NCI-H774 (cell line): ENCODE measurements at regions not wholly inside any gene's neighbourhood (a gene's known extent, or its start where the extent isn't known, plus 50 kb on each side); places are given as distances from the start of the nearest gene placed in this dataset.
"Not testable (repeated sequence)": the region's sequence is repeated elsewhere in the genome, so short reads cannot be mapped to it uniquely, and the experiment has no call there.

Experiments
- DNase-seq: peaks from one replicate; lab custom pipeline; 2025; lab: John Stamatoyannopoulos, UW

GRCh38 chr13:86425170-86425815 lies 626.1 kb upstream of the SLITRK6 start:
- DNase-seq = no peak

GRCh38 chr13:86426437-86426836 lies 627.2 kb upstream of the SLITRK6 start:
- no peak for DNase-seq

GRCh38 chr13:86429756-86430155 lies 630.5 kb upstream of the SLITRK6 start:
- no peak for DNase-seq

GRCh38 chr13:86438034-86438433 lies 638.8 kb upstream of the SLITRK6 start:
- peak; percentile 21 for DNase-seq

GRCh38 chr13:86445206-86445605 lies 646.0 kb upstream of the SLITRK6 start:
- no peak for DNase-seq

- no peak for DNase-seq
These were observed 646.5 kb upstream of the SLITRK6 start for GRCh38 chr13:86445672-86446071.

GRCh38 chr13:86446311-86446710 lies 647.1 kb upstream of the SLITRK6 start:
- DNase-seq = no peak

GRCh38 chr13:86447479-86447878 lies 648.3 kb upstream of the SLITRK6 start:
- no peak for DNase-seq

GRCh38 chr13:86462011-86462410 lies 662.8 kb upstream of the SLITRK6 start:
- DNase-seq = no peak

GRCh38 chr13:86464193-86464592 lies 665.0 kb upstream of the SLITRK6 start:
- DNase-seq = no peak

GRCh38 chr13:86474971-86475370 lies 675.8 kb upstream of the SLITRK6 start:
- DNase-seq = no peak

- no peak for DNase-seq
These were observed 677.4 kb upstream of the SLITRK6 start for GRCh38 chr13:86476656-86477055.

- no peak for DNase-seq
These were observed 687.4 kb upstream of the SLITRK6 start for GRCh38 chr13:86486582-86486981.

GRCh38 chr13:86491121-86491520 lies 691.9 kb upstream of the SLITRK6 start:
- no peak for DNase-seq

- DNase-seq = not testable (repeated sequence)
These were observed 702.7 kb upstream of the SLITRK6 start for GRCh38 chr13:86501931-86502330.

GRCh38 chr13:86510792-86511191 lies 711.6 kb upstream of the SLITRK6 start:
- DNase-seq = no peak

GRCh38 chr13:86541461-86541860 lies 742.2 kb upstream of the SLITRK6 start:
- DNase-seq = no peak

- no peak for DNase-seq
These were observed 754.8 kb upstream of the SLITRK6 start for GRCh38 chr13:86554066-86554465.

- DNase-seq = no peak
These were observed 760.7 kb upstream of the SLITRK6 start for GRCh38 chr13:86559901-86560300.

GRCh38 chr13:86562866-86563265 lies 763.6 kb upstream of the SLITRK6 start:
- no peak for DNase-seq

- no peak for DNase-seq
These were observed 764.1 kb upstream of the SLITRK6 start for GRCh38 chr13:86563308-86563707.

- DNase-seq = no peak
These were observed 767.9 kb upstream of the SLITRK6 start for GRCh38 chr13:86567119-86567518.

- no peak for DNase-seq
These were observed 769.9 kb upstream of the SLITRK6 start for GRCh38 chr13:86569119-86569518.

GRCh38 chr13:86569974-86570373 lies 770.8 kb upstream of the SLITRK6 start:
- no peak for DNase-seq
